NCI-H524 (cell line): ENCODE measurements at regions not wholly inside any gene's neighbourhood (a gene's known extent, or its start where the extent isn't known, plus 50 kb on each side); places are given as distances from the start of the nearest gene placed in this dataset.

Experiments used
- DNase-seq, 2 experiments: peaks; one replicate each; lab custom pipeline; 2025; lab: John Stamatoyannopoulos, UW

DNA sequence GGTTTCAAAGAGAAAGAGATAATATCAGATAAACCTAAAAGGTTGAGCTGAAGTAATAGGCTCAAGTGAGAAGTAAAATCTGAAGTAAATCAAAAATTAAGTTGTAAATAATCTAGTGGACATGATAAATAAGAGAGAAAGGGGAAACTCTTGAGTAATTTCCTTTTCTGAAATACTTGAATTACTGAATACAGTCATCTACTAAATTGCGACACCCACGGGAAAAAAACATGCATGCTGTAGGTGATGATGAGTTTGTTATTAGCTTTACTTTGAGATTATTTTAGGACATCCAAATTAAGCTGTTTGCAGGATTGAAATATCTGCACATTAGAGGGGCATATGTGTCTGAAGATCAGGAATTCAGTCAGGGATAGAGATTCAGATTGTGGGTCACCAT lies 50.0 kb upstream of the CARD18 start:
- DNase-seq = no peak
